Neural progenitor cell (in vitro differentiated cells): ENCODE measurements at regions not wholly inside any gene's neighbourhood (a gene's known extent, or its start where the extent isn't known, plus 50 kb on each side); places are given as distances from the start of the nearest gene placed in this dataset.

Source experiments
- EZH2 ChIP-seq: fragments of 200-600 bp; sonication (generic); IDR thresholded peaks from 2 replicates; pipeline ENCODE4 v1.6.1; 2017; ENCODE audit warnings: antibody characterized with exemption, mild to moderate bottlenecking, moderate library complexity
- EZH2phosphoT487 ChIP-seq: fragments of 200-600 bp; sonication (generic); IDR thresholded peaks from 2 replicates; pipeline ENCODE4 v1.6.1; 2017; ENCODE audit warnings: antibody characterized with exemption
- TF ChIP-seq, protein P1 (sequence below): fragments of 200-600 bp; sonication (generic); IDR thresholded peaks from 2 replicates; pipeline ENCODE4 v1.5.1; 2017; ENCODE audit warnings: antibody characterized with exemption, mild to moderate bottlenecking

DNA sequence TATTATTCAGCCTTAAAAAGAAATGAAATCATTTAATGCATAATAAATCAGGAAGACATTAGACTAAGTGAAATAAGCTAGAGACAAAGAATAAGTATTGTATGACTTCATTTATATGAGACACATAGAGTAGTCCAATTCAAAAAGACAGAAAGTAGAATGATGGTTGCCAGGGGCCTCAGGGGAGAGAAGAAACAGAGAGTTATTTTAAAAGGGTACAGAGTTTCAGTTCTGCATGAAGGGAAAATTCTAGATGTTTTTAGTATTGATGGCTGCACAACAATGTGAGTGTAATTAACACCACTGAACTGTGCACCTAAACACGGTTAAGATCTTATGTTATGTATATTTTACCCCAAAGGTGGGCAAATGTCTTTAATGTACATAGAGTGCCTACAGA is 1407.9 kb upstream of the MAP3K7 start:
- TF ChIP-seq EZH2 = no peak
- no peak for TF ChIP-seq EZH2phosphoT487
- TF ChIP-seq, protein P1, sequence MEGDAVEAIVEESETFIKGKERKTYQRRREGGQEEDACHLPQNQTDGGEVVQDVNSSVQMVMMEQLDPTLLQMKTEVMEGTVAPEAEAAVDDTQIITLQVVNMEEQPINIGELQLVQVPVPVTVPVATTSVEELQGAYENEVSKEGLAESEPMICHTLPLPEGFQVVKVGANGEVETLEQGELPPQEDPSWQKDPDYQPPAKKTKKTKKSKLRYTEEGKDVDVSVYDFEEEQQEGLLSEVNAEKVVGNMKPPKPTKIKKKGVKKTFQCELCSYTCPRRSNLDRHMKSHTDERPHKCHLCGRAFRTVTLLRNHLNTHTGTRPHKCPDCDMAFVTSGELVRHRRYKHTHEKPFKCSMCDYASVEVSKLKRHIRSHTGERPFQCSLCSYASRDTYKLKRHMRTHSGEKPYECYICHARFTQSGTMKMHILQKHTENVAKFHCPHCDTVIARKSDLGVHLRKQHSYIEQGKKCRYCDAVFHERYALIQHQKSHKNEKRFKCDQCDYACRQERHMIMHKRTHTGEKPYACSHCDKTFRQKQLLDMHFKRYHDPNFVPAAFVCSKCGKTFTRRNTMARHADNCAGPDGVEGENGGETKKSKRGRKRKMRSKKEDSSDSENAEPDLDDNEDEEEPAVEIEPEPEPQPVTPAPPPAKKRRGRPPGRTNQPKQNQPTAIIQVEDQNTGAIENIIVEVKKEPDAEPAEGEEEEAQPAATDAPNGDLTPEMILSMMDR = no peak
